ENCODE measurements at regions not wholly inside any gene's neighbourhood (a gene's known extent, or its start where the extent isn't known, plus 50 kb on each side); places are given as distances from the start of the nearest gene placed in this dataset.

DNA sequence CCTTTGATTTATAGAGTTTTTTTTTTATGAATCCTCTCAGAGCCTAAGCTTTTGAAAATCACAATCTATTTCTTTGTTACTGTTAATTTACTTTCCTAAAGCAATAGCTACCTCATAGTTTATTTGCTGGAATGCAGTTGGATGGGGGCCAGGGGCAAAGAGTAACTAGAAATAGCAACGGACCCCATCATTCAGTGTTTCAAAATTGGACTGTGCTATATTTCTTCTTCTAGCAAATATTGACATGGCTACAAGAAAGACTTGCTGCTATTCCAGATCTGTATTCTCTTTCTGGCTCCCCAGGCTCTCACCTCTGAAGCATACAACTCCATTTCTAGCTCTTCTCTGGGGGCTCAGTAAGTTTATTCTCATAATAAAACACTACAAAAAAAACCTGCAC is 661.6 kb upstream of the NRG3 start:
- no peaks in the 10 kb centered on the region for H3K9me3 Mint-ChIP-seq (ENCODE audit: low read depth, unreplicated experiment)
- no peaks in the 10 kb centered on the region for H3K36me3 Mint-ChIP-seq (ENCODE audit: insufficient read depth, unreplicated experiment)
- H3K4me1 Mint-ChIP-seq (ENCODE audit: low read depth, unreplicated experiment) = no peaks in the 10 kb centered on the region
- intact Hi-C loops (cut with micrococcal nuclease; ENCODE audit: unreplicated experiment) = no loop called here
- no TSS peak for BruUV-seq (replicated peaks)
- no peak for DNase-seq
- CTCF ChIA-PET = no interaction called here
- TF ChIP-seq, protein P1, sequence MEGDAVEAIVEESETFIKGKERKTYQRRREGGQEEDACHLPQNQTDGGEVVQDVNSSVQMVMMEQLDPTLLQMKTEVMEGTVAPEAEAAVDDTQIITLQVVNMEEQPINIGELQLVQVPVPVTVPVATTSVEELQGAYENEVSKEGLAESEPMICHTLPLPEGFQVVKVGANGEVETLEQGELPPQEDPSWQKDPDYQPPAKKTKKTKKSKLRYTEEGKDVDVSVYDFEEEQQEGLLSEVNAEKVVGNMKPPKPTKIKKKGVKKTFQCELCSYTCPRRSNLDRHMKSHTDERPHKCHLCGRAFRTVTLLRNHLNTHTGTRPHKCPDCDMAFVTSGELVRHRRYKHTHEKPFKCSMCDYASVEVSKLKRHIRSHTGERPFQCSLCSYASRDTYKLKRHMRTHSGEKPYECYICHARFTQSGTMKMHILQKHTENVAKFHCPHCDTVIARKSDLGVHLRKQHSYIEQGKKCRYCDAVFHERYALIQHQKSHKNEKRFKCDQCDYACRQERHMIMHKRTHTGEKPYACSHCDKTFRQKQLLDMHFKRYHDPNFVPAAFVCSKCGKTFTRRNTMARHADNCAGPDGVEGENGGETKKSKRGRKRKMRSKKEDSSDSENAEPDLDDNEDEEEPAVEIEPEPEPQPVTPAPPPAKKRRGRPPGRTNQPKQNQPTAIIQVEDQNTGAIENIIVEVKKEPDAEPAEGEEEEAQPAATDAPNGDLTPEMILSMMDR (IDR thresholded peaks at IDR 0.05; ENCODE audit: unreplicated experiment) = no peak
- H3K4me3 Mint-ChIP-seq (ENCODE audit: low read depth, unreplicated experiment) = no peak overlapping the region
- no peak overlapping the region for H3K27ac Mint-ChIP-seq (ENCODE audit: unreplicated experiment)
- no peaks in the 10 kb centered on the region for H3K27me3 Mint-ChIP-seq (ENCODE audit: unreplicated experiment)

- BruUV-seq (replicated peaks) = no TSS peak
- H3K27me3 Mint-ChIP-seq (ENCODE audit: unreplicated experiment) = no peaks in the 10 kb centered on the region
- H3K9me3 Mint-ChIP-seq (ENCODE audit: low read depth, unreplicated experiment) = no peaks in the 10 kb centered on the region
- DNase-seq = no peak
- no peak overlapping the region for H3K4me3 Mint-ChIP-seq (ENCODE audit: low read depth, unreplicated experiment)
- H3K27ac Mint-ChIP-seq (ENCODE audit: unreplicated experiment) = no peak overlapping the region
- TF ChIP-seq, protein P1 (IDR thresholded peaks at IDR 0.05; ENCODE audit: unreplicated experiment) = no peak
- no peaks in the 10 kb centered on the region for H3K4me1 Mint-ChIP-seq (ENCODE audit: low read depth, unreplicated experiment)
- no peaks in the 10 kb centered on the region for H3K36me3 Mint-ChIP-seq (ENCODE audit: insufficient read depth, unreplicated experiment)
- CTCF ChIA-PET = interaction anchor here (0.7 kb wide), 1 partner anchor 460 kb away, joined by 4 read pairs; no protein-coding TSS in a partner anchor
- intact Hi-C loops (cut with micrococcal nuclease; ENCODE audit: unreplicated experiment) = no loop called here
Measured at GRCh38 chr10:81215498-81215897, 659.5 kb upstream of the NRG3 start.

- intact Hi-C loops (cut with micrococcal nuclease; ENCODE audit: unreplicated experiment) = no loop called here
- Mint-ChIP-seq H3K27ac (ENCODE audit: unreplicated experiment) (no peak overlapping the region), H3K27me3 (ENCODE audit: unreplicated experiment) (no peaks in the 10 kb centered on the region), H3K4me3 (ENCODE audit: low read depth, unreplicated experiment) (no peak overlapping the region), H3K9me3 (ENCODE audit: low read depth, unreplicated experiment) (no peaks in the 10 kb centered on the region), H3K4me1 (ENCODE audit: low read depth, unreplicated experiment) (no peaks in the 10 kb centered on the region), H3K36me3 (ENCODE audit: insufficient read depth, unreplicated experiment) (no peaks in the 10 kb centered on the region)
- CTCF ChIA-PET = no interaction called here
- TF ChIP-seq, protein P1 (IDR thresholded peaks at IDR 0.05; ENCODE audit: unreplicated experiment) = no peak
- BruUV-seq (replicated peaks) = no TSS peak
- no peak for DNase-seq
Measured at GRCh38 chr10:81216949-81217348, 658.0 kb upstream of the NRG3 start.

DNA sequence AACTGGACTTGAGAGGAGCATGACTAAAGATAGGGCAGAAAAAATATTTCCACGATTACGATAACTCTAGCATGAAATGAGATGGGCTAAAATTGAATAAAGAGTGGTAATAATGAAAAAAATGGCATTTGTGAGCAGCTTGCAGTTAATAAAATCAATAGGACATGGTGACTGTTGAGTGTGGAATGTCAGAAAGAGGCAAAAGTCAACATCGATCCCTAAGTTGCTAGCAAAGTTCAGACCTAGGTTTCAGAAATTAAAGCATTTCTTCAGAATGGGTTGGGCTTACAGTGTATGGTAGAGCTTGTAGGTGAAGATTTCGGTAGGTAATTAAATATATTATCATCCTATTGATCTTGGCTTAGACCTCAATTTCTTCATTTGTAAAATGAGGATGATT is 656.7 kb upstream of the NRG3 start:
- no peak for DNase-seq
- no peaks in the 10 kb centered on the region for H3K27me3 Mint-ChIP-seq (ENCODE audit: unreplicated experiment)
- no peaks in the 10 kb centered on the region for H3K36me3 Mint-ChIP-seq (ENCODE audit: insufficient read depth, unreplicated experiment)
- H3K9me3 Mint-ChIP-seq (ENCODE audit: low read depth, unreplicated experiment) = no peaks in the 10 kb centered on the region
- TF ChIP-seq, protein P1 (IDR thresholded peaks at IDR 0.05; ENCODE audit: unreplicated experiment) = no peak
- no peaks in the 10 kb centered on the region for H3K4me1 Mint-ChIP-seq (ENCODE audit: low read depth, unreplicated experiment)
- no peak overlapping the region for H3K4me3 Mint-ChIP-seq (ENCODE audit: low read depth, unreplicated experiment)
- intact Hi-C loops (cut with micrococcal nuclease; ENCODE audit: unreplicated experiment) = no loop called here
- H3K27ac Mint-ChIP-seq (ENCODE audit: unreplicated experiment) = peak overlapping the region; percentile 16
- CTCF ChIA-PET = no interaction called here
- no TSS peak for BruUV-seq (replicated peaks)

- Mint-ChIP-seq H3K36me3 (ENCODE audit: insufficient read depth, unreplicated experiment) (no peaks in the 10 kb centered on the region), H3K4me3 (ENCODE audit: low read depth, unreplicated experiment) (no peak overlapping the region), H3K4me1 (ENCODE audit: low read depth, unreplicated experiment) (no peaks in the 10 kb centered on the region), H3K27me3 (ENCODE audit: unreplicated experiment) (no peaks in the 10 kb centered on the region), H3K9me3 (ENCODE audit: low read depth, unreplicated experiment) (no peaks in the 10 kb centered on the region), H3K27ac (ENCODE audit: unreplicated experiment) (no peak overlapping the region)
- intact Hi-C loops (cut with micrococcal nuclease; ENCODE audit: unreplicated experiment) = no loop called here
- DNase-seq = no peak
- TF ChIP-seq, protein P1 (IDR thresholded peaks at IDR 0.05; ENCODE audit: unreplicated experiment) = no peak
- BruUV-seq (replicated peaks) = no TSS peak
- CTCF ChIA-PET = no interaction called here
Measured at GRCh38 chr10:81219758-81220157, 655.2 kb upstream of the NRG3 start.
